OCI-LY7 (cell line): ENCODE measurements at regions not wholly inside any gene's neighbourhood (a gene's known extent, or its start where the extent isn't known, plus 50 kb on each side); places are given as distances from the start of the nearest gene placed in this dataset.
A peak's percentile ranks its signal among the peaks of the same experiment; 100 is the strongest.

Experiments used
- BruUV-seq: library from RNA; stranded (reverse); fragments of 400-500 nt; replicated peaks from 2 replicates; lab custom pipeline; 2021; lab: Mats Ljungman, UMichigan
- CTCF ChIA-PET: fragments of 300-600 bp; sonication (Branson Sonifier 250); formaldehyde crosslinking; loops from one replicate; lab custom pipeline; 2022; ENCODE audit warnings: antibody characterized with exemption; ENCODE audit not compliant: unreplicated experiment; lab: Charles Lee
- POLR2A ChIA-PET: fragments of 300-600 bp; sonication (Branson Sonifier 250); formaldehyde crosslinking; loops from one replicate; lab custom pipeline; 2022; ENCODE audit warnings: antibody characterized with exemption; lab: Charles Lee
- DNase-seq: peaks from one replicate; pipeline ENCODE4 v3.0.0-alpha.2; 2015; ENCODE audit warnings: low spot score
- H2AFZ ChIP-seq: fragments of 200-600 bp; sonication (generic), shearing (Covaris generic); 2 replicates; pipeline ENCODE4 v1.6.1; 2014; ENCODE audit warnings: mild to moderate bottlenecking, antibody characterized with exemption, low read length, moderate library complexity
- H3K27ac ChIP-seq: fragments of 200-600 bp; sonication (generic); 2 replicates; pipeline ENCODE4 v1.5.1; 2014; ENCODE audit warnings: mixed run types, low read depth, mild to moderate bottlenecking, moderate library complexity, low read length, inconsistent platforms; ENCODE audit not compliant: poor library complexity, severe bottlenecking
- H3K36me3 ChIP-seq: fragments of 200-600 bp; sonication (generic); 2 replicates; pipeline ENCODE4 v1.6.1; 2014; ENCODE audit warnings: mild to moderate bottlenecking, antibody characterized with exemption, low read length, moderate library complexity, mixed read lengths; ENCODE audit not compliant: insufficient read depth
- H3K4me1 ChIP-seq: fragments of 200-600 bp; sonication (generic); 2 replicates; pipeline ENCODE4 v1.5.1; 2014; ENCODE audit warnings: mild to moderate bottlenecking, low read length; ENCODE audit not compliant: insufficient read depth, poor library complexity, severe bottlenecking
- H3K4me2 ChIP-seq: fragments of 200-600 bp; sonication (generic); 2 replicates; pipeline ENCODE4 v1.6.1; 2014; ENCODE audit warnings: mild to moderate bottlenecking, low read length
- H3K4me3 ChIP-seq: fragments of 200-600 bp; sonication (generic); 2 replicates; pipeline ENCODE4 v1.5.1; 2014; ENCODE audit warnings: mild to moderate bottlenecking, low read depth, low read length; ENCODE audit not compliant: poor library complexity, severe bottlenecking
- H3K79me2 ChIP-seq: fragments of 200-600 bp; sonication (generic); 2 replicates; pipeline ENCODE4 v1.6.1; 2016; ENCODE audit warnings: low read depth, mild to moderate bottlenecking, low read length, moderate library complexity, mixed read lengths; ENCODE audit not compliant: insufficient read depth
- H3K9me2 ChIP-seq: fragments of 200-600 bp; sonication (generic); 2 replicates; pipeline ENCODE4 v1.6.1; 2016; ENCODE audit warnings: mild to moderate bottlenecking, low read length, mixed read lengths; ENCODE audit not compliant: insufficient read depth
- H3K9me3 ChIP-seq: fragments of 200-600 bp; sonication (generic); 2 replicates; pipeline ENCODE4 v1.6.1; 2014; ENCODE audit warnings: mild to moderate bottlenecking, mixed run types, low read length, mixed read lengths
- H4K20me1 ChIP-seq: fragments of 200-600 bp; sonication (generic); 2 replicates; pipeline ENCODE4 v1.6.1; 2014; ENCODE audit warnings: mild to moderate bottlenecking, antibody characterized with exemption, low read length, moderate library complexity, mixed read lengths; ENCODE audit not compliant: insufficient read depth
- CTCF ChIP-seq: fragments of 200-600 bp; sonication (generic); conservative IDR thresholded peaks from 2 replicates; pipeline ENCODE4 v1.5.1; 2014; ENCODE audit warnings: mild to moderate bottlenecking, antibody characterized with exemption, low read length, moderate library complexity, mixed read lengths
- EZH2phosphoT487 ChIP-seq: fragments of 200-600 bp; sonication (generic); IDR thresholded peaks from 2 replicates; pipeline ENCODE4 v1.6.1; 2018; ENCODE audit warnings: low read depth, borderline replicate concordance, mild to moderate bottlenecking, mixed run types, antibody characterized with exemption, low read length, moderate library complexity, mixed read lengths
- intact Hi-C: fragments of 100-400 bp; cut with micrococcal nuclease; formaldehyde crosslinking; loops from one replicate; pipeline ENCODE4 v1.10.0; 2022; ENCODE audit not compliant: unreplicated experiment

- POLR2A ChIA-PET: no interaction called here
- no TSS peak for BruUV-seq
- Histone ChIP-seq H3K9me3 (no peaks in the 10 kb centered on the region), H3K4me3 (no peak overlapping the region), H3K79me2 (no peaks in the 10 kb centered on the region), H3K4me2 (no peak overlapping the region), H3K4me1 (no peaks in the 10 kb centered on the region), H3K9me2 (no peaks in the 10 kb centered on the region), H3K36me3 (no peaks in the 10 kb centered on the region), H2AFZ (no peak overlapping the region), H3K27ac (no peak overlapping the region), H4K20me1 (no peaks in the 10 kb centered on the region)
- CTCF ChIA-PET: no interaction called here
- intact Hi-C loops: no loop called here
- DNase-seq: no peak
- no peak for TF ChIP-seq EZH2phosphoT487
- no peak for TF ChIP-seq CTCF
These were observed 380.1 kb downstream of the OMA1 start for GRCh38 chr1:58166417-58166816.

- Histone ChIP-seq H3K9me2 (no peaks in the 10 kb centered on the region), H3K27ac (no peak overlapping the region), H3K4me3 (no peak overlapping the region), H3K4me1 (no peaks in the 10 kb centered on the region), H4K20me1 (no peaks in the 10 kb centered on the region), H3K79me2 (no peaks in the 10 kb centered on the region), H3K9me3 (no peaks in the 10 kb centered on the region), H2AFZ (no peak overlapping the region), H3K36me3 (no peaks in the 10 kb centered on the region), H3K4me2 (no peak overlapping the region)
- no TSS peak for BruUV-seq
- ChIA-PET POLR2A (interaction anchor here (1.0 kb wide), 1 partner anchor 520 kb away, joined by 3 read pairs; no protein-coding TSS in a partner anchor), CTCF (no interaction called here)
- intact Hi-C loops: no loop called here
- no peak for DNase-seq
- TF ChIP-seq EZH2phosphoT487 (no peak), CTCF (no peak)
These were observed 381.5 kb downstream of the OMA1 start for GRCh38 chr1:58165073-58165472.

- Histone ChIP-seq H3K9me3 (no peaks in the 10 kb centered on the region), H3K27ac (no peak overlapping the region), H3K4me3 (no peak overlapping the region), H3K4me2 (no peak overlapping the region), H3K4me1 (no peaks in the 10 kb centered on the region), H4K20me1 (no peaks in the 10 kb centered on the region), H2AFZ (no peak overlapping the region), H3K79me2 (no peaks in the 10 kb centered on the region), H3K9me2 (no peaks in the 10 kb centered on the region), H3K36me3 (no peaks in the 10 kb centered on the region)
- DNase-seq: peak; percentile 22
- intact Hi-C loops: no loop called here
- no TSS peak for BruUV-seq
- TF ChIP-seq CTCF (peak; percentile 83), EZH2phosphoT487 (no peak)
- POLR2A ChIA-PET: no interaction called here
- CTCF ChIA-PET: no interaction called here
These were observed 383.5 kb downstream of the OMA1 start for GRCh38 chr1:58162952-58163550.
